Astrocyte (in vitro differentiated cells and primary cell): ENCODE measurements at regions not wholly inside any gene's neighbourhood (a gene's known extent, or its start where the extent isn't known, plus 50 kb on each side); places are given as distances from the start of the nearest gene placed in this dataset.

ENCODE experiments used
- CTCF ChIP-seq: IDR thresholded peaks from 2 replicates; pipeline ENCODE4 v1.5.1; 2011; ENCODE audit warnings: low read depth, mild to moderate bottlenecking, inconsistent platforms, low read length, moderate library complexity; ENCODE audit not compliant: insufficient read depth
- EZH2 ChIP-seq: IDR thresholded peaks from 2 replicates; pipeline ENCODE4 v1.6.1; 2012; ENCODE audit warnings: mild to moderate bottlenecking, low read length, inconsistent platforms; ENCODE audit not compliant: insufficient read depth

- TF ChIP-seq CTCF (no peak), EZH2 (no peak)
These were observed 199.5 kb upstream of the CLINT1 start for GRCh38 chr5:158058208-158059120.
